GM19043 (cell line): ENCODE measurements at regions not wholly inside any gene's neighbourhood (a gene's known extent, or its start where the extent isn't known, plus 50 kb on each side); places are given as distances from the start of the nearest gene placed in this dataset.
A peak's percentile ranks its signal among the peaks of the same experiment; 100 is the strongest.
"Not testable (repeated sequence)": the region's sequence is repeated elsewhere in the genome, so short reads cannot be mapped to it uniquely, and the experiment has no call there.

Experiments
- ATAC-seq: cut with Tn5 transposase; IDR thresholded peaks from one replicate; pipeline ENCODE4 v1.9.1; 2021; ENCODE audit warnings: low read depth; ENCODE audit not compliant: unreplicated experiment

GRCh38 chr3:144663456-144664436 is 692.1 kb downstream of the DIPK2A start:
- no peak for ATAC-seq

GRCh38 chr3:144665567-144666053 is 694.0 kb downstream of the DIPK2A start:
- ATAC-seq = no peak

GRCh38 chr3:144670571-144670970 is 698.9 kb downstream of the DIPK2A start:
- ATAC-seq = no peak

DNA sequence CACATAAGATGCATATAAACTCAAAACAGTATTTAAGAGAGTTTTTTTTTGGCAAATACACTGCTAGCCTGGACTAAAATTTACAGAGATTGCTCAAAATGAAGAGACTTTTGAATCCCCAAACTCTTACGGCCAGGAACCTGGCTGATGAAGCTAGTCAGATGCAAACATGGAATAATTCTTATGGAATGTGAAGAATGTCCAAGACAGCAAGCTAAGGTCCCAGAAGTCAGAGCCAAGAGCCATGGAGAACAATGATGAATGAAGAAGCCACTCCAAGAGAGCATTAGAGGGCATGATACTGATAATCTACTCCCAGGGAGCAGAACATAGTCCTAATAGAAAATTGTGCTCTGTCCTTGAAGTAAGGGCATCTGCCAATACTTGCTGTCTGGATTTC is 705.5 kb downstream of the DIPK2A start:
- ATAC-seq = no peak

DNA sequence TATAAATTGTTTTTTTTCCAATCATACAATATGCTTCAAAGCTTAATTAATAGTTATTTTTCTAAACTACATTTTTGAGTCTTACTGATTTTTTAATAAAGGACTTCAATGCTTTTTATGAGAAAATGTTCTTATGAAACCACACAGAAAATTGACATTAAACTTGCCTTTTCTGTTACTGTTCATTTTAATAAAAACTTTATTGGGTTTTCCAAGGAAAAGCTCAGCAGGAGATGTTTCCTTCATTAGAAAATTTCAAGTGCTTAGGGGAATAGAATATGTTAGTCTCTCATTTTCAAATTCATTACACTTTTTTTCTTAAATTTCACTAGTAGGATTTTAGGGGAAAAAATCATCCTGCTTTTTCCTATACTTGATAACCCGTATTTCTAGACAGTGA is 711.4 kb downstream of the DIPK2A start:
- no peak for ATAC-seq

- ATAC-seq = no peak
These were observed 716.2 kb downstream of the DIPK2A start for GRCh38 chr3:144687862-144688261.

- ATAC-seq = no peak
These were observed 720.9 kb downstream of the DIPK2A start for GRCh38 chr3:144692488-144692887.

GRCh38 chr3:144708437-144708836 is 736.8 kb downstream of the DIPK2A start:
- ATAC-seq = no peak

DNA sequence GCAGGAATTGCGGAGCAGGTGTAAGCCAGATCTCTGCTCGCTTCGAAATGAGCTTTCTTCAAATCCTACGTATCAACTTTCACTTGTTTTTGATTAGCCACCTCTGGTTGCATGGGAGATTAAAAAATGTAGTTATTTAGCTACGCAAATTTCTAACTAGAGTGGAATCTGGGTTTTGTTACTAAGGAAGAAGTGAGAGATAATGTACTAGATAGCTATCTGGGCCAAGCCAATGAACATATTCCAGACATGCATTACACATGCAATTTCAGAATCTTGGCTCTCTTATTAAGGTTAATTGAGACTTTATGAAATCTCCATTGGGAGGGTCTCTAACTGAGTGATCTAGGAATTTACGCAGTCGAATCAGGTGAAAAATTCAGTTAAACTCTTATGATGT is 765.7 kb downstream of the DIPK2A start:
- ATAC-seq = no peak

DNA sequence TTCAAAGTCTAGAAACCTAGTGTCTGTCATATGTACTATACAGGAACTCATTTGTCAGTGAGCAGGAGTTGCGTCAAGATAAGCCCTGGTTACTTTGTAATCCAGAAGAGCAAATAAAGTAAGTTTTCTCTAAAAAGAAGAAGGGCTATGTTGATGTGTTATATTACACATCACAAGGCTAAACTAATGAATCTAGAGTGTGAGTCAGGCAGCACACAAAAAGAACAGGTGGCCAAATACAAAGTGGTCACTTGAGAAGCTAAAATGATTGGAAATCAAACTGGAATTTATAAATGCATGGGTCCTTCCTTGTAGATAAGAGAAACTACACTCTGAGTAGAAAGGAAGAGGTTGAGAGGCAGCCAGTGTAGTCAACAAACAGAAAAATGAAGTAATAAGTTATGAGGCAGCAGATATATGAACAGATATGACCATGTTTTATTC is 771.6 kb downstream of the DIPK2A start:
- ATAC-seq = no peak

GRCh38 chr3:144744473-144744872 is 772.9 kb downstream of the DIPK2A start:
- ATAC-seq = no peak

DNA sequence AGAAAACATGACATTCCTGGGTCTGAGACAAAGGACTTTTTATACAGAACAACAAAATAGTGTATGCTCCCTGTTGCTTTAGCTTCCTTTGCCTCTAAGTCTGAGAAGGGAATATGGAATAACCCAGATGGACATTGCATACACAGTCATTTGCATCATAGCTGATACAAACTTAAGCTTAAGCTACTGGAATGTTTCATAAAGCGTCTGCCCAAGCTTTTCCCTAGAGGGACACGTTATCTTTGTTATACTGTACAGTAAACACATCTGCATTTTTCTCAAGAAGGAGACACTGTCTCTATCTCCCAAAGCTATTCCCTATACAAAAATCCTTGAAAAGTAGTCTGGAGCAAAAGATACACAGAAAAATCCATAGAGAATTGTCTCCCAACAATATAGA is 775.0 kb downstream of the DIPK2A start:
- no peak for ATAC-seq

- not testable (repeated sequence) for ATAC-seq
These were observed 778.1 kb downstream of the DIPK2A start for GRCh38 chr3:144749536-144750253.

DNA sequence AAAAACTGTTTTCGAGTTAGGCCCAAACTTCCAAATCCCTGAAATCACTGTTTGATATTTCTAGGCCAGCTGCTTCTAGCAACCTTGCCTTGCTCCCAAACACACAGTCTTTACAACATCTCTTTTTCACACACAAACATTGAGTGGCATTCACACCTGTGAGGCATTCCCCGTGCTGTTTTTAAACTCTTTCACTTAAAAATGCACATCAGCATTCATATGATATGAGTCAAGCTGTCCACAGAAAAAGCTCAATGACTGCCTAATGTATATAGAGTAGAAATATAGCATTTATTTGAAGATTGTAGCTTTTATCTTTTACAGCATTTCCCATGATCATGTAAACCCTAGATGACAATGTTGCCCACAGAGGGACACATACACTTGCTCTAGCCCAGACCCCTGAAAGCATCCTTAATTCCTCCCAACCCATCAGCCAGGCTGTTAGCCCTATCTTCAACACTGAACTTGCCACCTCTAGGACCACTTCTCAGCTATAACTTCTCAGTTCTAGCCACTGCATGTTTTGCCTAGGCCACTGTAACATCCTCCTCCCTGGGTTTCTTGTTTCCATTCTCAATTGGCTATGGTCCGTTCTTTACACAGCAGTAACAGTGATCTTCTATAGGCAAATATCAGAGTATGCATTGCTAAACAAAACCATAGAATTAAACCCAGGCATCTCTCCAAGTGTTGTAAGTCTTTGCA is 782.6 kb downstream of the DIPK2A start:
- no peak for ATAC-seq

DNA sequence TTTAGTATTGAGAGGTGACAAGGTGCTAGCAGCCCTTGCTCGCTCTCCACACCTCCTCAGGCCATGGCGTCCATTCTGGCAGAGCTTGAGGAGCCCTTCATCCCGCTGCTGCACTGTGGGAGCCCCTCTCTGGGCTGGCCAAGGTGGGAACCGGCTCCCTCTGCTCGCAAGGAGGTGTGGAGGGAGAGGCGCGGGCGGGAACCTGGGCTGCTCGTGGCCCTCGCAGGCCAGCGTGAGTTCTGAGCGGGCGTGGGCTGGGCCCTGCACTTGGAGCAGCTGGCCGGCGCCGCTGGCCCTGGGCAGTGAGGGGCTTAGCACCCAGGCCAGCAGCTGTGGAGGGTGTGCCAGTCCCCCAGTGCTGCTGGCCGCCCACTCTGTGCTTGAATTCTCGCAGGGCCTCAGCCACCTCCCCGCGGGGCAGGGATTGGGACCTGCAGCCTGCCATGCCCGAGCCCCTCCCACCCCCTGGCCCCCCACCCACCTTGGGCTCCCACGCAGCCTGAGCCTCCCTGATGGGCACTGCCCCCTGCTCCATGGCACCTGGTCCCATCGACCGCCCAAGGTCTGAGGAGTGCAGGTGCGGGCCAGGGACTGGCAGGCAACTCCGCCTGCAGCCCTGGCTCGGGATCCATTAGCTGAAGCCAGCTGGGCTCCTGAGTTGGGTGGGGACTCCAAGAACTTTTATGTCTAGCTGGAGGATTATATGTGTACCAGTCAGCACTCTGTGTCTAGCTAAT is 785.2 kb downstream of the DIPK2A start:
- ATAC-seq = no peak

DNA sequence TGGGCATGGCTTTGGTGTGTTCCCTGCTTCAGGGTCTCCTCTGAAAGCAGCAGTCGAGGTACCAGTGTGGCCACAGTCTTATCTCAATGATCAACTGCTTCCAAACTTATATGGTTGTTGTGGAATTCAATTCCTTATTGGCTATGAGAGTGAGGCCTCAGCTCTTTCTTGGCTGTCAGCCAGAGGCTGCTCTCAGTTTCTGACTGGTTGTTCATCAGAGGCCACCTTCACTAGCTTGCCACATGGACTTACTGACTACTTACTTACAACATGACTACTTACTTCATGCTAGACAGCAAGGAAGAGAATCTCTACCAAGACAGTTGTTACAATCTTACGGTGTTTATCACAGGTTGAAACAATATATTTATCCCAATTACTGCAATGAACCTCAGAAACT is 789.2 kb downstream of the DIPK2A start:
- no peak for ATAC-seq

DNA sequence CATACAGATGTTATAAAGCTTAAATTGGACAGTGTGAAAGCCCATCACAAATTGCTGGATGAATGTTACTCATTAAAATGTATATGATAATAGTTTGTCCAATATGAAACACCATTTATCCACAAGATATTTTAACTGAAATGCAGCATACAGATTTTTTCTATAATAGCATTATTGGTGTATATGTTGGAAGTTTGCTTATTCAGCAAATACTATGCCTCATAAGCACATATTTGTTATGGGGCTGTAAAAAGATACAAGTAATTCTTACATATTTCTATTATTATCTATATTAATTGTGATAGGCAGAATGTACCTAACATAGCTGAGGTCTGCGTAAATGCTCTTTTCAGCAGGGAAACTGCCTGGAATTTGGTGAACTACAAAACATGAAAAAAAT is 790.5 kb downstream of the DIPK2A start:
- no peak for ATAC-seq

DNA sequence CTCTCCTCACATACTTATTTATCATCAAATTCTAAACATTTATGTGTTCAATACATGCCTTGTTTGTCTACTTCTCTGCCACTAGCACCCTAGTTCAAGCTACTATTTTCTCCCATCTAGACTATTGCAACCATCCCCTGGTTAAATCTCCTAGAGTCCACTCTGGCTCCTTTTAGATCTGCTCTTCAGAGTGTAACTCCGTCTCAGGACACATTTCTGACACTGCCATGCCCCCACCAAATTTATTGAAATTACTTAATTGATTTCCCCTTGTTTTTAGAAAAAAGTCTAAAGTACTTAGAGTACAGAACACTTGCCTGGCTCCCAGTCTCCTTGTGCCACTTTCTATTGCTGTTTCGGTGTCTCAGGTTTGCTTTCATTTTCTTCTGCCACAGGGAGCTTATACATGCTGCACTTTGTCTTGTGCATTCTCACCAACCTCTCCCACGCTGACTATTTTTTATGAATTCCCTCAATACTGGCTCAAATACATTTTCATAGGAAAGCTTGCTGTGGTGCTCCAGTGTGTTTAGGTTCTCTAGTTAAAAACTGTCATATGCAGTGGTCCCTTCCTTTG is 792.3 kb downstream of the DIPK2A start:
- peak; percentile 62 for ATAC-seq

DNA sequence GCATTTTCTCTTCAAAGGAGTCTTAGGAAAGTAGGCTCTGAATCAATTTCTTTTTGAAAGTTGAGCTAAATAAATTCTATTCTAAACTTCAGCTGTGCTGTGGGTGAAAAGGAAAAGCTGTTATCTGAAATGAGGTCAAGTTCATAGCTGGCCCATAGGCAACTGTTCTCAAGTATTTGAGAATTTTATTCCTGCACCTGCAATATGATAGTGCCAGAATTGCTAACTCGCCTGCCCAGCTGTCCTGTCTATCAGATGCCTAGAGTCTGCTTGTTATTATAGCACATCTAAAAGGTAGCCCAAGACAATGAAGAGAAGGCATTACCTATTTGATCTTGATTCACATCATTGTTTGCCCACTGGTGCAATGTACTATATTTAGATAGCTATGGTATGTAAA is 798.7 kb downstream of the DIPK2A start:
- no peak for ATAC-seq

DNA sequence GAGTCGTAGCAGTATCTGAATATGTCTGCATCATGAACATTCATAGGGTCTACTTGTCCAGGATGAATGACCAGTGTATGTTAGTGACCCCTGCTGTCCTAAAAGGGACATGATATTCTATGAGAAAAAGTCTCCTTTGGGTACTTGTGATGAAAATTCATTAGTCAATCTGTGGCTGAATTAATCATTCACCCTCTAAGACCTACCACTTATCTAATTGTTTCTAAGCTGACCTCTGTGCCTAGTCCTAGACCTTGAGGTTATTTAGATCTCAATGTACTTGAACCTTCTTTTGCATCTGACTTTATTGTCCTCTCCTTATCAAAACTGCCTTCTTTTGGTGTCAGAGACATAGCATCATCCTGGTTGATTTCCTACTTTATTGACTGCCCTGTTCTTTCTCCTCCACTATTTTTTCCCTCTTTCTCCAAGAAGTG is 799.3 kb downstream of the DIPK2A start:
- ATAC-seq = no peak
